ENCODE measurements at regions not wholly inside any gene's neighbourhood (a gene's known extent, or its start where the extent isn't known, plus 50 kb on each side); places are given as distances from the start of the nearest gene placed in this dataset.
A peak's percentile ranks its signal among the peaks of the same experiment; 100 is the strongest.

DNA sequence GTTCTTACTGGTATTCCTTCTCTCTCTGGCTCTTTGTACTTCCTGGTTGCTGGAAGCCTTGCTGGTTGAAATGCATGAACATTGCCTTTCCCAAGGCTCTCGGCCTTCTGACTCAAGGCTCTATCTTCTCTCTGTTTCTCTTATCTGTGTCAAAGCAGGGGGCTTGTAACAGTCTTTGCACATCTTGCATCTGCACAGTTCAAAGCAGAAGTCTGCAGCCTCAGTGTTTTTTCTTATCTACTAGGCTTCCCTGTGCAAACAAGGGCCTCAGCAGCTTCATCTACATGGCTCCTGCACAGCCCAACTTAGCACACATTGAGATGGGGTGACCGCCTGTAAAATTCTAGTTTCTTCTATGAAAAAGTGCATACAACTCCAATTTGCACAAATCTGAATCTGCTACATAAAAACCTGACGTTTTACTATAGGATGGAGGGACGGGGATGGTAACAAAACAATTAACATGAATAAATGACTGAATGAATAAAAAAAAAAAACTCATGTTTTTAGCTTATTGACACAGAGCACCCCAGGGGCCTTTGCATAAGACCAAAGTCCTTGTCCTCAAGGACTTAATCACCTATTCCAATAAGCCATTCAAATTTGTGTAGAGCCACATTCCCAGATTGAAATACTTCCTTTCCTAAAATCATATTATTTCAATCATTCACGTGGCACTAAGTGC is 458.3 kb downstream of the LMO4 start:
- no peak for DNase-seq (ENCODE audit: extremely low read depth in 1 of 11, low read depth in 9 of 11, low spot score in 4 of 11)

DNA sequence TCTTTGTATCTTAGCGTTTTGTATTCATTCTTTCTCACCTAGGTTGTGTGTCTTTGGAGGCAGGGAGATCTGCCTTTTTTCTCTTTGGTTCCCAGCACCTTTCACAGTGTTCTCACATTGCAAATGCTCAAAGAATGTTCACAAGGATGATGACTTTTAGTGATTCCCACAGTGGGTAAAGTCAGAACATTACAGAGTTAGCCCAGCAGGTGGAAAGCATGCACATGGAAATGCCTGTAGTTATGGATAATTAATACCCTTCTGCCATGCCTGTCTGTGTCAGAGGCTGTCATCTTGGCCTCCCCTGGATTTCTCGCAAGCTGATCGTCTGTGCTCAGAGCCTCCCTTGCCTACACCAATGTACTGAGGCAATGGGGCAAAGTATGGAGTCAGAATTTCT is 458.9 kb downstream of the LMO4 start:
- no peak for DNase-seq (ENCODE audit: extremely low read depth in 1 of 11, low read depth in 9 of 11, low spot score in 4 of 11)

DNA sequence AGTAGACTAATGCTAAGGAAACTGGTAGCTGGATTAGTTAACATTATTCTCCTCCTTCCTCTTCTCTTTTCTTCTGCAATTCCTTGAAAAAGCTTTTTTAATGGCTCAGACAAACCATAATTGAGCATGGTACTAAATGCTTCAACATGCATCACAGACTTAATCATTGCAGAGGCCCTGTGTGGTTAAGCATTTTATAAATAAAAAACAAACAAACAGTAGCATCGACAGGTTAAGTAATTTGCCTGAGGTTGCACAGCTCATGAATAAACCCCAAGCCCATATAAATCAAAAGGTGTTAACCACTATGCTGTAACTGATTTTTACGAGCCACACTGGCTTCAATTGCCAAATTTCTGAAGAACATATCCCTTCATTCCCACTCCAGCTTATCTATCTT is 462.1 kb downstream of the LMO4 start:
- no peak for DNase-seq (ENCODE audit: extremely low read depth in 1 of 11, low read depth in 9 of 11, low spot score in 4 of 11)

DNA sequence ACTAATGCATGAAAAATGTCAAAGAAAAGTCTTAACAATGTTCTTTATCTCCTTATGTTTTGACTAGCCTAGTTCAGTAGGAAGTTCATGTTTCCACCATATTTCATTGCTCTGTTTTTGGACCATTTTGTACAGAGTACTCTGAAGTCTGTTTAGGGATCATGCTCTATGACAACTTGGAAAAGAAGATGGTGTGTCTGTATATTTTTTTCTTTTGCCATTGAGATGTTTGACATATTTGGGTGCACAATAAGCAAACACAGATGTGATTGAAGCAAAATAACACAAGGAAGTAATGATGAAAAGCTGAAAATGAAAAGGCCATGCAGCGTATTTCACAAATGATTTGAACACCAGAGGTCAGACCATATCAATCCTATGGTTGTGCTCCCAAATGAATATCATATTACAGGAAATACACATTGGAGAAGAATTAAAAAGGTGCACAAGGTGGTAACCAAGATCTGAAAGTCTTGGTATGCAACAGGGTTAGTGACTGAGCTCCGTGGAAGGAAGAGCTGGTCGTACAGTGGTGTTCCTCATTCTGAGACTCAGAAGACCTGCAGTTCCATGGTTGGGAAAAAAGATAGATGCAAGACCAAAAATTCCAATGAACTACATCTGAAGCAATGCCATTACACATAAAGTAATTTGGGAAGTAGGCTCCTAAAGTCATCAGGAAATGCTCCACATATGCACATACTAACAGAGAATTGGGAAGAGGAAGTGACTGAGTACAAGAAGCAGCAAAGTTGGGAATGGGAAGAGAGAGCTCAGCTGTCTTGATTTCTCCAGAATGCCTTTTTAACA is 463.5 kb downstream of the LMO4 start:
- no peak for DNase-seq (ENCODE audit: extremely low read depth in 1 of 11, low read depth in 9 of 11, low spot score in 4 of 11)

DNA sequence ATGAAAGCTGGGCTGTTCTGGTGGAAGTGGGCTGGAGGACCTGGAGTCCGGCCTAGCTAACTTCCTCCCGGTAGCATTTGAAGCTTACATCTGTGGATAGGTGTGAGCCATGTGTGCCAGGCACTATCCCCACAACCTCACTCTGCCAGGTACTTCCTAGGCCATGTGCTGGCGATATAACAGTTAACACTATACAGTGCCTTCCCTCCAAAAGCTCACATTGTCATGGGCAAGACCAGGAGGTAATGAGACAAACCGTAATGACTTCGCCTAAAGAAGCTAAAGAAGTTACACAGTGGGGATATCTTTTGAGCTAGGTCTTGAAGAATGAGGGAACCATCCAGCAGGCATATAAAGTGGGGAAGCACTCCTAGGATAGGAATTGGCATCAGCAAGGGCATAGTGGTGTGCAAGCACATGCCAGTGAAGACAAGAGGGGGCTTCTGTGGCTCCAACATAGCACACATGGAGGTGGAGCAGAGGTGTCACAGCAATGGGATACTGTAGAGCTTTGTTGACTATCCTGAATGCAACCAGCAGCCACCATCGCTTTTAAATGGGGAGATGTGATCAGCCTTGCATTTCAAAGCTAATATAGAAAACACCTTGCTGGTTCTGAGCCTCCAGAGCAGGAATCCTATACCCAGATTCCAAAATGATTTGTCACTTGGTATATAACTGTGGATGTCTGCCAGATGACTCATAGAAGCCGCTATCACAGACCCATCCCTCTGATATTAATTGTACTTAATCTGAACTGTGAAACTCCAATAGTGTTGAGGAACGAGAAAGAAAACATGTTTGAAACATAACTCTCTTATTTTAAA is 466.3 kb downstream of the LMO4 start:
- DNase-seq (ENCODE audit: extremely low read depth in 1 of 11, low read depth in 9 of 11, low spot score in 4 of 11): no peak

DNA sequence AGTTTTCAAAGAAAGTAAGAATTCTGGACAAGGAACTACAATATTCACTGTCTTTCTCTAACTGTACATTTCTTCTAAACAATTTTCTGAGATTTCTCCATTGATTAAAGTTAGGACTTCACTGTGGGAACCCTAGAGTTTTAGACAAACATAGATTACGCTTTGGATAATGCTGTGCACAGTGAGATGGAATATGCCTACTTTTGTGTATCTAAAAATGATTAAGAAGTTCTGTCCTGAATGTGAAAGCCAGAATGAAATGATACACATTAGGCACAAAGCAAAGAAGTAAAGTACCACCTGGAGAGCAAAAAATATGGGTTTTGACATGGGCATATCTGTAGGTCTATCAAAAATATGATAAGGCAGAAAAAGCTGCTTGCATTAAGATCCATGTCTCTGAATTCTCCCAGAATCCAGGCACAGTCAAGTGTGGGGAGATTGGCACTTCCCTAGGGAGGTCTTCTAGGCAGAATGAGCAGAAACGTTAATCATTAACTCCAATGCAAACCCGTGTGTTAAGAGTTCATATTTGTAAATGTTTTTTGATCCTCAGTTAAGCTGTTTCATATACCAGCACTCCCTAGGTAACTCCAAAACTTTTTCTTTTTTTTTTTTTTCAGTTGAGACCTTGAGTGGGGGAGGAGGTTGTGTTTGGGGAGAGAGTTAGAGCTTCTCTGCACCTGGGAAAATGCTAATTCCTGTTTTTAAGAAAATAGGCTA is 467.1 kb downstream of the LMO4 start:
- peak in 7 of 11 donors; percentile 23 to 71 (median 48) for DNase-seq (ENCODE audit: extremely low read depth in 1 of 11, low read depth in 9 of 11, low spot score in 4 of 11)

DNA sequence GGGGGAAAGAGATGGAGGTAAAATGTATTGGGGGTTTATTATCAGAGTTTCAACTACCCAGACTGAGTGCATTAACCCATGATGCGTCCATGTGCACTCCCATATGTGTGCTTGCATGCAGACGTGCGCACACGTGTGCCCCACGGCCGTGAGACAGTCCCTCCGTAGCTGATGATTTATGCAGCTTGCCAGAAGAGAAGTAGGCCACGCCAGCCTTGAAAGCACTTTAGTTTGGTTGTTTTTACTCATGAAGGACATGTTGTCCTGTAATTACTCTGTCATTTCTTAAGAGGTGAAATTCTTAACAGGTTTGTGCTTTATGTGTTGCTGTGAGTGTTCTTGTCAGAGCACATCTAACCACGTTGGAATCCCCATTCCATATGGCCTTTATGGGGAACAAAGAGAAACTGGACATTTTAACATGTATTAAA is 467.8 kb downstream of the LMO4 start:
- DNase-seq (ENCODE audit: extremely low read depth in 1 of 11, low read depth in 9 of 11, low spot score in 4 of 11): no peak

DNA sequence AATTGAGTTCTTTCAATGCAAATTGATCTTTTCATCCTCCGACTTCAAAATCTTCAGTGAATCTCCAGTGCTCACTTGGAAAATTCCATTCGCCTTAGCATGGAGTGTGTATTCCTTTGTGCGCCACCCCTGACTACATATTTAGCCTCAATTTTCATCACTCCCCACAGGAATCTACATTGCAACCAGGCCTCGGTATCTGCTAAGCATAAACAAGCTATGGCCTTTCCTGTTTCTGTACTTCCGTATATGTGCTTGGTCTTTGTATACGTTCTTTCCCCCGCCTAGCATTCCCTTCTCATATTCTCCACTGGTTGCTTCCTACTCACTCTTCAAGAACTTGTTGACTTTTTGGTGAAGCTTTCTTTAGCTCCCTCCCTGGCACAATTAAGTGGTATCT is 470.8 kb downstream of the LMO4 start:
- DNase-seq (ENCODE audit: extremely low read depth in 1 of 11, low read depth in 9 of 11, low spot score in 4 of 11): no peak

DNA sequence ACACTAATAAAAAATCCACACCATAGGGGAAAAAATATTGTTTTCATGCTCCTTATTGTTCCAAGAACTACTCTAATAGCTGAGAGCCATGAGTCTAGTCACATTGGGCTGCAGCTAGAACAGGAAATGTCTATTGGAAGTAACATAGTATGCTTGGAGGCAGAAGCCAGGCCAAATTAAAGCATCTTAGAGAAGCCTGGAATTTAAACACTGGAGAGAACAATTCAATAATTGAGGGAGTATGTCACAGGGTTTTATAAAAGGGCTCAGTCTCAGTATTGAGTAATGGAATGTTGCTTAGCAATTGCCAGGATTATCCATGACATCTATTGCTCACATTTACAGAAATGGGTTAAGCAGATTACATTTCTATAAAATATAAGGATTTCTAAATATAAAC is 471.3 kb downstream of the LMO4 start:
- DNase-seq (ENCODE audit: extremely low read depth in 1 of 11, low read depth in 9 of 11, low spot score in 4 of 11): no peak

DNA sequence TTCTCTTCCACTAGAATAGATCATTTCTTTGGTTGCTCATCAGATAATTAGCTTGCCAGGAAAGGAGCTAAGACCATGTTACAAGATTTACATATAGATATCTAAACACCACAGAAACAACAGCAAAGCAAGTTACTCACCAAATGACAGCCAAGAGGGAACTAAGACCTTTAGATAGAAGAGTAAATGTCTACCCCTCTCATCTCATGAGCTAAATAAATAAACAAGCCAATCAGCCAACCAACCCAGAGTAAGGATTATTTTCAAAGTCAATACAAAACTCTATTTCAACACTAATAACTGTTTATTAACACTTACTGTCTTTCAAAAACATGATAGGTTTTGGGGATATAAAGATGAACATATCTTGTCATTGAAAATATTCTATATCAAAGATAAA is 474.7 kb downstream of the LMO4 start:
- no peak for DNase-seq (ENCODE audit: extremely low read depth in 1 of 11, low read depth in 9 of 11, low spot score in 4 of 11)

DNA sequence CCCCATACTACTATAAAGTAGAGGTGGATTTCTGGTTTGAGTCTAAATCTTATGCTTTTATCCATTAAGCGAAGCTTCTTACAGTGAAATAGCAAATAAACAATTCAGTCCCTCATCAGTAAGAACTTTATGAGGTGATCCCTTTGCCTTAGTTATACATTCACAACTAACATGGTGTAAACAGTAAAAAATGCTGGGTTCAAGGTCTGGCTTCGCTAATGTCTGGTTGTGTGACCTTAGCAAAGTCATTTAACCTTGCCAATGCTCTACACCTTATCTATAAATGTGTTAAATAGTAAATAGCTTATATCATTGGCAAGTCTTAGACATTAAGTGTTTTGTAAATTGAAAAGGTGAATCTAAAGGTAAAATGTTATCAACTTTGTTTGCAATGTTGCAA is 475.4 kb downstream of the LMO4 start:
- no peak for DNase-seq (ENCODE audit: extremely low read depth in 1 of 11, low read depth in 9 of 11, low spot score in 4 of 11)

DNA sequence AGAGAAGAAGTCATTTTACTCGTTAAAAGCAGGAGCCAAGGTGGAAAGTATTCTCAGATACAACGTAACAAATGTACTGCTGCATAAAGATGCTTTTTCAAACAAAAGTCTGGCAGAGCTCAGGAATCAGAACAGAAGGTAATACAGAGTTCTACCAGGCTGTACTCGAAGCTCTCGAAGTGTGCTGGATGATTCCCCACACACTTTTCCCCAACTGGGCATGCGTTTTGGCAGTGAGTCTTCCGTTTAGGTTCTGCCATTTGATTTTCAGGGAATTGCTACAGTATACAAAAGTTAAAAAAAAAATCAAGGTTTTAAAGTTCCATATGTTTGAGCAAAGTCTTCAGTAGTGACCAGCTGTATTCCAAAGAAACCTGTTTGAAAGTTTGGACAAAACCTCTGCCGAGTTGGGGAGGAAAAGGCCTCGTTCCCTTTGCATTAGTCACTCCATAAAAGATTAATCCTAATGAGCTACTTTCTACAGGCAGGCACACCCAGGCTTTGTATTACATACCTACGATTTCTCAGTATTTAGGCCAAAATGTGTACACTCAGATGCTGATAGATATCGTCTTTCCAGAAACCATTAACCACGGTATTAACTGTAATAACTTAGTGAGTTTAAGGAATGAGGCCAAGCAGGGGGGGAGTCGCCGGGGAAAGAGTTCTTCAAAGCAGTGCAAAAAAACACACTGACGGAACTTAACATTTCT is 477.1 kb downstream of the LMO4 start:
- DNase-seq (ENCODE audit: extremely low read depth in 1 of 11, low read depth in 9 of 11, low spot score in 4 of 11): peak in 5 of 11 donors; percentile 32 to 63 (median 43)

DNA sequence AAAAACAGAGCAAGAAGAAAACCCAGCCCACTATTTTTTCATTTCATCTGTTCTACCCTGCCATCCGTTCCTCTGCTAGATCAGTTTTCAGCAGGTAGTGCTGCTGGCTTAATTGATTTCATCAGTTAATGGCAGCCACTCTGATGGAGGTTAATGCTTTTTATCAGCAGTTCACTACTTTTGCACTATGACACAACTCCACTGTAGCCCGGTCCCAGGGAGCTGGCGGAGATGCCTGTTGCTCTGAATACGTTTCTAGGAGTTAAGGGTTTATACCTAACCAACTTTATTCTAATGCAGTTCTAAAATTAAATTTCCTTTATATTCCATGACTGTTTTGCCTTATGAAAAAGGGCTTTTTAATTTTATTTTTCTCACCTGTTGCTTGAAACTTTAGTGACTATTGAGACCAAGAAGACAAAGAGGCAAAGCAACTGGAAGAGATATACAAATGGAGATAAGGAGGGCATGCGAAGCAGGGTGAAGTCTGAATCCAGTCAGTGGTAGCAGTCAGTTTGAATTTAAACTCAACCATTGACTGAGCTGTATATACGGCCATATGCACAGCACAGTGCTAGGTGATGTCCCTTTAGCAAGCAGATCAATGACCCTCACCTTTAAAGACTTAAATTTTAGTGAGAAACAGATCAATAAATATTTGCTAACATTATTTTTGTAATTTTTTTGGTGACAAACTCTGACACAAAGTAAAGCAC is 477.9 kb downstream of the LMO4 start:
- DNase-seq (ENCODE audit: extremely low read depth in 1 of 11, low read depth in 9 of 11, low spot score in 4 of 11): no peak

DNA sequence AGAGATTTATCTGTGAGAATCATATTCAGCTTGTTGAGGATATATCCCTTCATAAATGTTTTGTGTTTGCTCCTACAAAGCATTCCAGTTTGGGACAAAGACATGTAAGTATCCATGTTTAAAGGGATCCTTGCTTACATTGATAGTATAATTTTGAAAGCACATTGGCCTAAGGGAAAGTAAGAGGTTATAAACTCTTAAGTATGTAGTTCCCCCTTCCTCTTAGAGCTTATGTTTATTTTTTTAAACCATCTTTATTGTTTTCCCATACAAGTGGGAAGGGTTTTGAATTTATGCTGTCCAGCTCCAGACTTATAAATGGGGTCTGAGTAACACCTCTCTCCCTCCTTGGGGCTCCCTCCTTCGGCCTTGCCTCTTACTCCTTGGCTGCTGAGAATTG is 481.5 kb downstream of the LMO4 start:
- no peak for DNase-seq (ENCODE audit: extremely low read depth in 1 of 11, low read depth in 9 of 11, low spot score in 4 of 11)

DNA sequence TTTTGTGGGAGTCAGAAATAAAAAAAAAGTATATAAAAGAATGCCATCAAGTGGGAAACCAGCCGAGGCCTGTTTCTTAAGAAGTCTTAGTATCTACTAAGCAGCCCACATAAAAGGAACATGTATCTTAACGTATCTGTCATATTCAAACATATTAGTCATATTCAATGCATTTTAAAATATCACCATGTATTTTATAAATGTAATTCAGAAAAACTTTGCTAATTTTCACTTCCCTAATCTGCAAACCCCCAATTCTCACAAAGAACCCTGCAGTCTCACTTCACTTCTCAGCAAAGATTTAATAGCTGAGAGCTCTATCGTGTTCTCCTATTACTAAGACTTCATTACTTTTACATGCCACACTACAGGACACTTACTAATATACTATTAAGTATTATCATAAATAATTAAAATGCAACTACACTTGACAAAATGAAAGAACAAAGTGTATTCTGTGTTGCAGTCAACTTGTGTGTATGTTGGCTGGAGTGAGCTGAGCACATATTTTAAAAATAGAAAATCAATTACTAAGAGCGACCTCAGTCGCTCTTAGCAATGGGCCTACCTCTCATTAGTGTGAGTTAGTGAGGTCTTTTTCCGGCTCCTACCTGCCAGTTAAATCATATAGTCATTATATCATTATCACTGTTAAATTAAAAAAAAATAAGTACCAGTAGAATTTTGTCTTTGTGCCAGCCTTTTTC is 484.3 kb downstream of the LMO4 start:
- DNase-seq (ENCODE audit: extremely low read depth in 1 of 11, low read depth in 9 of 11, low spot score in 4 of 11): no peak

DNA sequence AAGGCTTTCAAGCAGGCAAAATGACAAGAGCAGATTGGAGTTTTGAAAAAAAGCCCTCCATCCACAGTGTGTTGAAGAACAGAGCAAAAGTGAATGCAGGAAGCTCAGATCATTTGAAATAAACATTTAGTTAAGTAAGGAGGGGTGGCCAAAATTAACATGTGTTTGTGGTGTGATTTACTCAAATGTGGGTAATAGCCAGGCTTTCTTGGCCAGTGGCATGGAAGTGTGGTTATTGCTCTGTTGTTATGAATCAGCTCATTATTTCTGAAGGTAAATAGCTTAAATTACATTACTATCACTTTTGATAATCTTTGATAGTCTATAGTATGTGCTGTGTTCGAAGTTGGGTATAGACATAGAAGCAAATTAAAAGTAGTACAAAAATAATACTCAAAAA is 485.9 kb downstream of the LMO4 start:
- DNase-seq (ENCODE audit: extremely low read depth in 1 of 11, low read depth in 9 of 11, low spot score in 4 of 11): no peak

DNA sequence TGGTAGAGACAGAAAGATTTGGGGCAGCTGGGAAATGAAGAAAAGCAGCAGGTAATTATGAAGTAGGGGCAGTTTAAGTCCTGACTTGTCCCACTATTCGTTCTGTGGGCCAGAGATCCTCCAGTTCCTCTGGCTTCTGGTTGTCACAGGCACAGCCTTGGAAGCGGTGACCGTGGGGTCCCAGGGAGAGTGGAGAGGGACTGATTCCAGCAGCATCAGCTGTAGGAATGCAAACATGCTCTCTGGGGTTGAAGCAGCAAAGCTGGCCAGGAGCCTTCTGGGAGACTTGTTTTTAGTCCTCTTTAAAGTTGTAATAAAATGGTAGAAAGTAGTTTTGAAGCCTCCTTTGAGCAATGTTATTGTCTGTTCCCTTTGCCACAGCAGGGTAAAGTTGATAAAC is 488.0 kb downstream of the LMO4 start:
- no peak for DNase-seq (ENCODE audit: extremely low read depth in 1 of 11, low read depth in 9 of 11, low spot score in 4 of 11)

All from renal cortex interstitium (tissue), 11 donors.